Naive thymus-derived CD8-positive, alpha-beta T cell (primary cell): ENCODE measurements at regions not wholly inside any gene's neighbourhood (a gene's known extent, or its start where the extent isn't known, plus 50 kb on each side); places are given as distances from the start of the nearest gene placed in this dataset.
"Not testable (repeated sequence)": the region's sequence is repeated elsewhere in the genome, so short reads cannot be mapped to it uniquely, and the experiment has no call there.

ENCODE experiments used
- ATAC-seq, 2 donors: fragments of 150-1000 bp; cut with Tn5 transposase in 1 of 2; sonication (Bioruptor Pico), chemical (Tn5 transposase) in 1 of 2; 1 replicate in 1 of 2; 2 replicates in 1 of 2; pipeline ENCODE4 v1.10.0; 2021; ENCODE audit warnings: mild to moderate bottlenecking in 2 of 2, moderate library complexity in 2 of 2
- POLR2A ChIA-PET: fragments of 350-600 bp; sonication (Branson Sonifier 250); formaldehyde crosslinking; loops from one replicate; lab custom pipeline; 2021; ENCODE audit warnings: antibody characterized with exemption; lab: Charles Lee
- DNase-seq, 10 donors: peaks; one replicate each; pipeline versions ENCODE4 v3.0.0 to v3.0.0-alpha.2; 2020 to 2022
- H3K27ac Mint-ChIP-seq, 10 donors: one replicate each; pipeline ENCODE4 v1.8.0; 2020 to 2022; ENCODE audit warnings: mild to moderate bottlenecking in 10 of 10, mixed read lengths in 10 of 10, moderate library complexity in 4 of 10, inconsistent platforms in 1 of 10
- H3K27me3 Mint-ChIP-seq, 5 donors: one replicate each; pipeline ENCODE4 v1.8.0; 2021 to 2022; ENCODE audit warnings: mixed read lengths in 5 of 5
- H3K36me3 Mint-ChIP-seq, 3 donors: one replicate each; pipeline ENCODE4 v1.8.0; 2020 to 2022; ENCODE audit warnings: mixed read lengths in 3 of 3, mild to moderate bottlenecking in 2 of 3, inconsistent platforms in 1 of 3
- H3K4me1 Mint-ChIP-seq, 4 donors: one replicate each; pipeline ENCODE4 v1.8.0; 2021 to 2022; ENCODE audit warnings: mixed read lengths in 4 of 4
- H3K4me3 Mint-ChIP-seq, 10 donors: one replicate each; pipeline ENCODE4 v1.8.0; 2020 to 2022; ENCODE audit warnings: mild to moderate bottlenecking in 10 of 10, mixed read lengths in 10 of 10, moderate library complexity in 6 of 10, inconsistent platforms in 1 of 10
- H3K9me3 Mint-ChIP-seq, 9 donors: one replicate each; pipeline ENCODE4 v1.8.0; 2020 to 2022; ENCODE audit warnings: mixed read lengths in 9 of 9, mild to moderate bottlenecking in 3 of 9, inconsistent platforms in 1 of 9, moderate library complexity in 1 of 9

DNA sequence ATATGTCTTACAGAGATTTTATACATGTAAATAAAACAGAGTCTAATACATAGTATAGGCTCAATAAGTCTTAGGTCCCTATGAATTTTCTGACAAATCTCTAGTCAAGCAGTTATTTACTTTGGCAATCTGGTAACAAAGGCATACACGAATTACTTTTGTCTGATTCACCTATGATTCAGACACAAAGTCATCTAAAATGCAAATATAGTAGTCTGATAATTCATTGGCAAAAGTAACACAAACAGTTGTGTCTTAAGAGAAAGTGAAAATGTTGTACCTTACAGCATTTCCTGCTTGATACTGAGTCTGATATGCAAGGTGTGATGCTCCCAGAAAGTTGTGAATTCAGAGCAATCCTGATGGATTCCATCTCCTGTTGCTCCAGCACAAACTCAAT is 209.4 kb upstream of the PRSS1 start:
- no peaks in the 10 kb centered on the region for H3K36me3 Mint-ChIP-seq
- DNase-seq (no peak), ATAC-seq (no peak)
- H3K4me3 Mint-ChIP-seq = peak overlapping the region in 7 of 10 donors; percentile 5 to 60 (median 38)
- peaks cover 9 to 34% (median 26%) of the 10 kb centered on the region in 4 donors for H3K4me1 Mint-ChIP-seq
- H3K27me3 Mint-ChIP-seq = no peaks in the 10 kb centered on the region
- POLR2A ChIA-PET = no interaction called here
- H3K9me3 Mint-ChIP-seq = no peaks in the 10 kb centered on the region
- H3K27ac Mint-ChIP-seq = peak overlapping the region in 8 of 10 donors; percentile 14 to 82 (median 66)

DNA sequence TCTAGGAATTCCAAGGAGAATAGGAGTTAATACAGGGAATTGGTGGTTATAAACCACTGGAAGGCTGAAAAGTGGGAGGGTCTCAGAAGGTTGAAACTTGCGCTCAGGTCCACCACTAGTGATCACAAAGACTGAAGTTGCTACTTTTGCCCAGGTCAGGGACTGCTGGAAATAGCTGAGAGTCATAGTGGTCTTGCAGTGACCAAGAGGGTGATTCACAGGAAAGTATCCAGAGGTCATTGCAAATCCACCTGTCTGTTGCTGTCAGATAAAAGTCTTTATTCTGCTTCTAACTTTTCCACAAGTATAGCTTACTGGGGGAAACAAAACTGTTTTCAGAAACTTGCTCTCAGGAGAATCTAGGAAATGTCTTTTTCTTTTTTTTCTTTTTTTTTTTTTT is 211.5 kb upstream of the PRSS1 start:
- DNase-seq = no peak
- H3K9me3 Mint-ChIP-seq = no peaks in the 10 kb centered on the region
- no peaks in the 10 kb centered on the region for H3K27me3 Mint-ChIP-seq
- no peaks in the 10 kb centered on the region for H3K36me3 Mint-ChIP-seq
- peak overlapping the region in 3 of 10 donors; percentile 12 to 53 (median 29) for H3K4me3 Mint-ChIP-seq
- POLR2A ChIA-PET = interaction anchor here (0.7 to 3.8 kb wide), 3 partner anchors 21 to 270 kb away, joined by 3 to 25 read pairs (median 4); no protein-coding TSS in a partner anchor
- peak overlapping the region in 4 of 10 donors; percentile 20 to 57 (median 32) for H3K27ac Mint-ChIP-seq
- H3K4me1 Mint-ChIP-seq = peaks cover 8 to 35% (median 27%) of the 10 kb centered on the region in 4 donors
- ATAC-seq = no peak

DNA sequence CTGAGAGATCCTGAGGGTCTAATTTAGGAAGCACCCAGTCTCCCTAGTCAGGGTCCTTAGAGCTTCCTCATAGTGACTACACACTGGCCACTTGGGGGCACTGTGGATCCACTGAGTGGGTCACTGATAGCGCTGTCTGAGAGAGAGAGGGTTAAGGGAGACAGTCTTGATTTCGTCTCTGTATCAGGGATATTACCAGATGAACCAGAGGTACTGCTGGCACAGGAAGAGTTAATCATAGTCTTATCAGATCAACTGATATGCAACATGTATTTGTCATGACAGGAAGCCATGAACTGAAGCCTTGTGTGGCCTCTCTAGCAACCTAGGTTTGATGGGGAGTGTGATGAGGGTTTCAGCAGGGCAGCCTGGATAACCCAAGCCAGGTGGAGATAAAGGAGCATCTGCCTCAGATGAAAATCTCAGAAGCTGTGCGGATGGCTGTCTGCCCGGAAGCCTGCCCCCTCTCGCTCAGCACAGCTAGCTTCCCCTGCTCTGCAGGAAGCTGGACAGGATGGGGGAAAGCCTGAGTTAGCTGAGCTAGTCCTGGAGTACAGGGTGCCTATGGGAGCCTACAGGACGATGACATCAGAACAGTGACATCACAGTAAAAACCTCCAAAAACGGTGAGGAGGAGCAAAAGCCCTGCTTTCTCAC is 214.0 kb upstream of the PRSS1 start:
- POLR2A ChIA-PET = interaction anchor here (1.3 to 3.8 kb wide), 5 partner anchors 52 to 278 kb away, joined by 4 to 26 read pairs (median 15); no protein-coding TSS in a partner anchor
- Mint-ChIP-seq H3K9me3 (no peaks in the 10 kb centered on the region), H3K4me3 (peak overlapping the region; percentile 44 to 82 (median 72)), H3K27ac (peak overlapping the region; percentile 63 to 91 (median 80)), H3K36me3 (no peaks in the 10 kb centered on the region), H3K27me3 (no peaks in the 10 kb centered on the region), H3K4me1 (peaks cover 5 to 31% (median 23%) of the 10 kb centered on the region in 4 donors)
- peak; percentile 44 to 80 (median 58) for DNase-seq
- peak; percentile 80 to 85 for ATAC-seq

DNA sequence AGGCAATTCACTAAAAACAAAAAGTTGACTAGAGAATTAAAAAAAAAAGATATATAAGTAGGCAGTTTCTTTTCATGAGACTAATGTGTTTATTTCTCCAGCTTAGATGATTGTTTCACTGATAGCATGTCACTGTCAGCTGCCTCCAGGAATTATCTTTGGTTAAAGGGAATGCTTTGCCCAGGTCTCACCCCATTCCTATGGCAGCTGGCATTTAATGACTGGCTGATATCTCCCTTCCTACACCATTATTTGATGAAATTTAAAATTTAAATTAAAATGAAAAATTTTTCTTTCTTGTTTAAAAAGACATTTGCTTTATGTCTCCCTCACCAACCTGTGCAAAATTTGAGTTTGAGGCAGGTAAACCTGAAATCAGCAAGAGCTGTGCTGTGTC is 214.5 kb upstream of the PRSS1 start:
- no peaks in the 10 kb centered on the region for H3K27me3 Mint-ChIP-seq
- peaks cover 4 to 26% (median 18%) of the 10 kb centered on the region in 4 donors for H3K4me1 Mint-ChIP-seq
- H3K9me3 Mint-ChIP-seq = no peaks in the 10 kb centered on the region
- POLR2A ChIA-PET = interaction anchor here (1.7 to 3.8 kb wide), 4 partner anchors 263 to 279 kb away, joined by 4 to 26 read pairs (median 20); no protein-coding TSS in a partner anchor
- no peak for ATAC-seq
- H3K27ac Mint-ChIP-seq = peak overlapping the region in 7 of 10 donors; percentile 63 to 91 (median 79)
- no peak for DNase-seq
- H3K36me3 Mint-ChIP-seq = no peaks in the 10 kb centered on the region
- H3K4me3 Mint-ChIP-seq = peak overlapping the region in 4 of 10 donors; percentile 44 to 82 (median 70)

DNA sequence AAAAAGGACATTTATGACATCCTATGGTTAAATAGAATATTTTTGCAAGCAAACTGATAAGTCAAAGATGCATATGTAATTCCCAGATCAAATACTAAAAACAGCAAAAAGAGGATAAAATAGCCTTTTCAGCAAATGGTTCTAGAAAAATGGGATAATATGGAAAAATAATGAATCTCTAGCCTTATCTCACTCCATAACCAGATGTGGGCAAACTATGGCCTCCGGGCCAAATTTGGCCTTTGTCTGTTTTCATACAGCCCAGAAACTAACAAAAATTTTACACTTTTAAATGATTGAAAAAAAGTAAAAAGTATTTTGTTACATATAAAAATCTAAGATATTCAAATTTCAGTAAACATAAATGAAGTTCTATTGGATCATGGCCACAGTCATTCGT is 215.4 kb upstream of the PRSS1 start:
- POLR2A ChIA-PET = no interaction called here
- no peak for ATAC-seq
- H3K27ac Mint-ChIP-seq = no peak overlapping the region

DNA sequence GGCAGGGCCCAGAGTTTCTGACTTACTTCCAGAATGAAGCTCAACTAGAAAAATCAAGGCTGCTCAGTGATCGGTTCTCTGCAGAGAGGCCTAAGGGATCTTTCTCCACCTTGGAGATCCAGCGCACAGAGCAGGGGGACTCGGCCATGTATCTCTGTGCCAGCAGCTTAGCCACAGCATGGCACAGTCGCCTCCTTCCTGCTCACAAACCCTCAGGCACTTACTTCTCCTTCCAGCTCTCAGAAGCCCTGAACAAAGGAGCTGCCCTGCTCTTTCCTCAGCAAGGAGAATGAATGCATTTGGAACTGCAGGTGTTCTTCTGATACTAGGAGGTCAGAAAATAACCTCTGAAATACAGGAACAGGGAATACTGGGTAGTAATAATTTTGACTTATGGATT is 219.7 kb upstream of the PRSS1 start:
- ATAC-seq (no peak), DNase-seq (no peak)
- no peaks in the 10 kb centered on the region for H3K36me3 Mint-ChIP-seq
- peak overlapping the region in 5 of 10 donors; percentile 15 to 82 (median 69) for H3K4me3 Mint-ChIP-seq
- H3K27ac Mint-ChIP-seq = peak overlapping the region in 5 of 10 donors; percentile 56 to 88 (median 75)
- POLR2A ChIA-PET = interaction anchor here (0.9 to 3.8 kb wide), 4 partner anchors 259 to 279 kb away, joined by 3 to 41 read pairs (median 9); no protein-coding TSS in a partner anchor
- no peaks in the 10 kb centered on the region for H3K27me3 Mint-ChIP-seq
- no peaks in the 10 kb centered on the region for H3K9me3 Mint-ChIP-seq
- no peaks in the 10 kb centered on the region for H3K4me1 Mint-ChIP-seq

More for the DNA sequence above, 215.4 kb upstream of the PRSS1 start:
- Mint-ChIP-seq H3K4me3 (peak overlapping the region in 1 of 10 donors; percentile 23), H3K9me3 (no peaks in the 10 kb centered on the region), H3K36me3 (no peaks in the 10 kb centered on the region), H3K4me1 (peaks cover 4 to 19% (median 13%) of the 10 kb centered on the region in 4 donors), H3K27me3 (no peaks in the 10 kb centered on the region)
- no peak for DNase-seq

DNA sequence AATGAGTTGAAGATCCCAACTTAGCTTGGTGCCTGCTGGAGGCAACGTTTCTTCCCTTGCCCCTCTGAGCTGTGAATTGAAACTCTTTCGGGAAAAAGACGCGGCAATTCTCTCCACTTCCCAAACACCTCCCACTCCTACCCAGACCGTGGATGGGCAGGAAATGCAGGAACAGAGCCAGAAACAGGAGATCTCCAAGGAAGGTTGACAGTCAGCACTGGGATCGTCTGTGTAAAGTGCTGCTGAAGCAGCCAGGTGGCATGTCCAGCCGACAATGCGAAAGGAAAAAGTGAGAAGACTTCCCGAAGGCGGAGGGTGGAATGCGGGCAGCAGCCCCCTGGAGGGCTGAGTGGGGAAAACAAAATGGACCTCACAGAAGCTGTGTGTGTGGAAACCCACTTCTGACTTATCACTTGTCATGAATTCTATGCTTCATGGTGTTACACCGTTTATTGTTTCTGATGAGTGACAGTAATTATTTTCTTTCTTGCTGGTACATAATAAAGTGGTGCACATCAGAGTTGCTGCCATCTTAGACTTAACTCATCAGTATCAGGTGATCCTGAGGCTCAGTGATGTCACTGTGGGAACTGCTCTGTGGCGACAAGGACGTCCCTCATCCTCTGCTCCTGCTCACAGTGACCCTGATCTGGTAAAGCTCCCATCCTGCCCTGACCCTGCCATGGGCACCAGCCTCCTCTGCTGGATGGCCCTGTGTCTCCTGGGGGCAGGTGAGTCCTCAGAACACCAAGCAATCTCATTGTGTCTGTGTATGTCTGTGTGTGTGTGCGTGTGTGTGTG is 220.5 kb upstream of the PRSS1 start:
- Mint-ChIP-seq H3K36me3 (no peaks in the 10 kb centered on the region), H3K4me1 (no peaks in the 10 kb centered on the region), H3K27me3 (no peaks in the 10 kb centered on the region), H3K27ac (peak overlapping the region in 9 of 10 donors; percentile 40 to 88 (median 61)), H3K4me3 (peak overlapping the region; percentile 15 to 82 (median 48)), H3K9me3 (no peaks in the 10 kb centered on the region)
- peak in 1 of 10 donors; percentile 18 for DNase-seq
- POLR2A ChIA-PET = interaction anchor here (0.9 to 3.8 kb wide), 4 partner anchors 259 to 280 kb away, joined by 3 to 41 read pairs (median 9); no protein-coding TSS in a partner anchor
- peak; percentile 39 to 75 for ATAC-seq

DNA sequence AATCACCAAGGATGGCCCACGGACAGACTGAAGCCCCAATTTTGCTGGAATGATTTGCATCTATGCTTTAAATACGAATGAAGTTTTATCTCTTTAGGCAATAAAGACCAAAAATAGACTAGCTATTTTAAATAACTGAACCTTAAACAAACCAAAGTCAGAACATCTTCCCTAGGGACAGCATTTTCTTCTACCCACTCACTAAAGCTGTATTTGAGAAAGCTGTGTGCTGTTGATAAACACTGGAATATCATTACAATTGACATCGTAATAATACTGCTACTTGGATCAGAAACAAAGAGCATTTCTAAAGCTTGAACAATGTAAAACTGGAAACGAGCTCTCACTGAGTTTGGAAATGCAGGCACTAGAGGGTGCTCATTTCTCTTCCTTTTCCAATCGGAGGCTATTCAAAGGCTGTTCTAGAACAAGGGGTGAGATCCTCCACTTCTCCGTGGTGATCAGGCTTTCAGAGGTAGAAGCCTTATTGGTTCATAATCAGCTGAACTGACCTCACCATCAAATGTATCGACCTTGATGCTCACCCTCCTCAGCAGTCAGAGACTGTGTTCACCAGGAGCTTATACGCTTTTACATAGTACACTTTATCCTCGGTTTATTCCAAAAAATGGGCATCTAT is 225.3 kb upstream of the PRSS1 start:
- no peak overlapping the region for H3K4me3 Mint-ChIP-seq
- DNase-seq (no peak), ATAC-seq (no peak)
- no peaks in the 10 kb centered on the region for H3K9me3 Mint-ChIP-seq
- H3K27me3 Mint-ChIP-seq = no peaks in the 10 kb centered on the region
- peaks cover 10 to 24% (median 17%) of the 10 kb centered on the region in 4 donors for H3K4me1 Mint-ChIP-seq
- POLR2A ChIA-PET = interaction anchor here (2.2 kb wide), 1 partner anchor 61 kb away, joined by 12 read pairs; no protein-coding TSS in a partner anchor
- no peaks in the 10 kb centered on the region for H3K36me3 Mint-ChIP-seq
- peak overlapping the region in 6 of 10 donors; percentile 5 to 71 (median 29) for H3K27ac Mint-ChIP-seq

DNA sequence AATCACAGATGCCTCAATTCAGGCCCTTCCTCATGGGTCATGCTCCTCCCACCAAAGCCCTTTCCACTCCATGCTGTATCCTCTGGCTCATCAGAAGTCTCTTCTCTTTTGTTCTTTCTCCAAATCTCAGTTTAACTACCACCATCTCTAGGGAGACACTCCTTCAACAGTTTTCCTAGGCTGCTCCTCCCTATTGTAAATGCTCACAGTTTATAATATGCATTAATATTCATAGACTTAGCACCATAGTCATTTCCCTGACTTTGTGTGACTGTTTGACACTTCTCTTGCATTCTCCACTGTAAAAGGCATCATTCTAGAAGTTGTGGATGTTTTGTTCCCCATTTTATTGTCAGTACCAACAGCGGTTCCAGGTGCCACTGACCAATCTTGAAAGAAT is 226.5 kb upstream of the PRSS1 start:
- Mint-ChIP-seq H3K4me1 (peaks cover 13 to 26% (median 17%) of the 10 kb centered on the region in 4 donors), H3K9me3 (no peaks in the 10 kb centered on the region), H3K36me3 (no peaks in the 10 kb centered on the region), H3K27me3 (no peaks in the 10 kb centered on the region), H3K4me3 (no peak overlapping the region), H3K27ac (peak overlapping the region in 5 of 10 donors; percentile 9 to 66 (median 49))
- ATAC-seq (no peak), DNase-seq (no peak)
- POLR2A ChIA-PET = no interaction called here

DNA sequence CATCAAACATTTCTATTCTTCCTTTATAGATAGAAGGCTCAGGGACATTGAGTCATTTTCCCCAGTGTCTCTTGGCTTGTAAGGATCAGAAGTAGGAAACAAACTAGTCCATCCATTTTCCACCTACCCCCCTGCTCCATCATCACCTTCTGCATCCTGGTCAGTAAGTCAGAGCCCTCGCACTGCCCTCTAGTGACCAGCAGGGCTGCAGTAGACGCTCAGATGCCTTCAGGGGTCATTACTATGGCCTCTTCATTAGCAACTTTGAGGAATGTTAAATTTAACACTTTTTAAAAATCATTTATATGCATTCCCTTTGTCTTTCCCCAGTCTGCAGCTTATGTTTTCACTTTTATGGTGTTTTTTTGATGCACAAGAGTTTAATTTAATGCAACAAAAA is 228.4 kb upstream of the PRSS1 start:
- Mint-ChIP-seq H3K4me3 (peak overlapping the region in 4 of 10 donors; percentile 33 to 58 (median 42)), H3K27ac (peak overlapping the region; percentile 81 to 95 (median 94)), H3K4me1 (peaks cover 16 to 32% (median 23%) of the 10 kb centered on the region in 4 donors)
- not testable (repeated sequence) for DNase-seq, ATAC-seq, H3K27me3 Mint-ChIP-seq, H3K36me3 Mint-ChIP-seq, H3K9me3 Mint-ChIP-seq
- POLR2A ChIA-PET = interaction anchor here (1.0 to 1.9 kb wide), 5 partner anchors 19 to 291 kb away, joined by 3 to 8 read pairs (median 3); no protein-coding TSS in a partner anchor

DNA sequence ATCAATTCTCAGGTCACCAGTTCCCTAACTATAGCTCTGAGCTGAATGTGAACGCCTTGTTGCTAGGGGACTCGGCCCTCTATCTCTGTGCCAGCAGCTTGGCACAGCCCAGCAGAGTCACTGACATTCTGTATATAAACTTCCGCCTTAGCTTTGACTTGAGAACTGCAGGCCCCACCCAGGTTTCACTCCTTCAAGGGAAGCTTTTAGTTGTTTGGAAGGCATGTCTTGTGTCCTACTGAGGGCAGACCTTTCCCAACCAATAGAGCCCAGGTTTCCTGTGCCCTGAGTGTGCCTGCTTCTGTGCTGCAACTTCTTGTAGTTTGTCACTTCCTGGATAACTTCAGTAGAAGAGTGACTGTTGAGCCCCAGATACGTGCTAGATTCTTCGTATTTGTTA is 228.8 kb upstream of the PRSS1 start:
- not testable (repeated sequence) for H3K9me3 Mint-ChIP-seq, H3K27me3 Mint-ChIP-seq, H3K36me3 Mint-ChIP-seq
- POLR2A ChIA-PET = interaction anchor here (1.0 to 1.9 kb wide), 5 partner anchors 18 to 291 kb away, joined by 3 to 8 read pairs (median 3); no protein-coding TSS in a partner anchor
- peak in 2 of 10 donors; percentile 25 to 39 for DNase-seq
- peak; percentile 74 to 82 for ATAC-seq
- H3K27ac Mint-ChIP-seq = peak overlapping the region; percentile 81 to 95 (median 94)
- H3K4me1 Mint-ChIP-seq = peaks cover 16 to 33% (median 26%) of the 10 kb centered on the region in 4 donors
- peak overlapping the region in 9 of 10 donors; percentile 33 to 73 (median 43) for H3K4me3 Mint-ChIP-seq
